OCI-LY3 (cell line): ENCODE measurements at regions not wholly inside any gene's neighbourhood (a gene's known extent, or its start where the extent isn't known, plus 50 kb on each side); places are given as distances from the start of the nearest gene placed in this dataset.

ENCODE experiments used
- H2AFZ ChIP-seq: fragments of 200-600, 300-600 bp; shearing (Covaris generic); 2 replicates; pipeline ENCODE4 v1.6.0; 2014; ENCODE audit warnings: antibody characterized with exemption, low read depth, low read length
- H3K27ac ChIP-seq: fragments of 200-600, 300-600 bp; sonication (generic); 2 replicates; pipeline ENCODE4 v1.5.1; 2014; ENCODE audit warnings: mild to moderate bottlenecking, low read length, moderate library complexity, mixed read lengths
- H3K27me3 ChIP-seq: fragments of 200-600, 300-600 bp; sonication (generic); 2 replicates; pipeline ENCODE4 v1.6.1; 2014; ENCODE audit warnings: low read depth, low read length, mixed read lengths
- H3K36me3 ChIP-seq: fragments of 200-600, 300-600 bp; sonication (generic); replicated peaks from 2 replicates; pipeline ENCODE3; 2014; ENCODE audit warnings: low read depth, low read length, mixed read lengths
- H3K4me1 ChIP-seq: fragments of 300-600, 200-600 bp; sonication (generic); 2 replicates; pipeline ENCODE4 v1.6.1; 2014; ENCODE audit warnings: low read length, mixed read lengths
- H3K4me2 ChIP-seq: fragments of 200-600, 300-600 bp; sonication (generic); 2 replicates; pipeline ENCODE4 v1.6.1; 2014; ENCODE audit warnings: low read length, mixed read lengths
- H3K4me3 ChIP-seq: fragments of 300-600, 200-600 bp; sonication (generic); 2 replicates; pipeline ENCODE4 v1.5.1; 2014; ENCODE audit warnings: antibody characterized with exemption, mild to moderate bottlenecking, low read length, moderate library complexity
- H3K79me2 ChIP-seq: fragments of 300-600, 200-600 bp; shearing (Covaris generic); 2 replicates; pipeline ENCODE4 v1.6.1; 2014; ENCODE audit warnings: mild to moderate bottlenecking, low read length, mixed read lengths
- H3K9ac ChIP-seq: fragments of 300-600, 200-600 bp; shearing (Covaris generic); 2 replicates; pipeline ENCODE4 v1.6.0; 2014; ENCODE audit warnings: mild to moderate bottlenecking, low read length, moderate library complexity
- H3K9me3 ChIP-seq: fragments of 200-600, 300-600 bp; shearing (Covaris generic); 2 replicates; pipeline ENCODE4 v1.6.1; 2014; ENCODE audit warnings: low read length, mixed read lengths; ENCODE audit not compliant: insufficient read depth
- H4K20me1 ChIP-seq: fragments of 200-600, 300-600 bp; sonication (generic); 2 replicates; pipeline ENCODE4 v1.6.1; 2016; ENCODE audit warnings: low read length, mixed read lengths; ENCODE audit not compliant: insufficient read depth
- EZH2phosphoT487 ChIP-seq: fragments of 200-600 bp; shearing (Covaris generic); IDR thresholded peaks from 2 replicates; pipeline ENCODE4 v1.6.1; 2018; ENCODE audit warnings: antibody characterized with exemption, mixed run types, low read depth
- TF ChIP-seq, protein P1 (sequence below): fragments of 200-600, 300-600 bp; sonication (generic); IDR thresholded peaks from 2 replicates; pipeline ENCODE4 v1.5.1; 2014; ENCODE audit warnings: antibody characterized with exemption, low read length, low read depth

DNA sequence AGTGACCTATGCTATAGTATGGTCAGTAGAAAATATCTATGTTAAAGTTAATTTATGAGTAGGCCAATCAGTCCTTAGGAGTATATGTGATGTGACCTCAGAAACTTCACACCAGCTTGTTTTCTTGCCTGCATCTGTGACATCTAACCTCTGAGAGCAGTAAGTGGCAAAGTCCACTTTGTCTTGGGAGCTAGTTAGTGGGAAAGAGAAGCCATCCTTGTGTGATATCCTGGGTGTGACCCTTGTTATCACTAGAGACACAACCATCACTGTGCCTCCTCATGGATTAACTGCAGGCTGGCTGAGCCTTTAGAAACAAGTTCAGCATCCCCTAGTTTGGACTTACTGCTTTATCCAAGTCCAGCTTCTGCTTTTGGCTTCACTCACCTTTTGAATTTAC lies 170.6 kb upstream of the STXBP6 start:
- Histone ChIP-seq H4K20me1 (no peaks in the 10 kb centered on the region), H3K27me3 (peaks cover 20% of the 10 kb centered on the region), H3K9me3 (no peaks in the 10 kb centered on the region), H3K27ac (no peak overlapping the region), H3K4me2 (no peak overlapping the region), H3K4me1 (no peaks in the 10 kb centered on the region), H3K9ac (no peak overlapping the region), H2AFZ (no peak overlapping the region), H3K36me3 (no peaks in the 10 kb centered on the region), H3K4me3 (no peak overlapping the region), H3K79me2 (no peaks in the 10 kb centered on the region)
- TF ChIP-seq, protein P1, sequence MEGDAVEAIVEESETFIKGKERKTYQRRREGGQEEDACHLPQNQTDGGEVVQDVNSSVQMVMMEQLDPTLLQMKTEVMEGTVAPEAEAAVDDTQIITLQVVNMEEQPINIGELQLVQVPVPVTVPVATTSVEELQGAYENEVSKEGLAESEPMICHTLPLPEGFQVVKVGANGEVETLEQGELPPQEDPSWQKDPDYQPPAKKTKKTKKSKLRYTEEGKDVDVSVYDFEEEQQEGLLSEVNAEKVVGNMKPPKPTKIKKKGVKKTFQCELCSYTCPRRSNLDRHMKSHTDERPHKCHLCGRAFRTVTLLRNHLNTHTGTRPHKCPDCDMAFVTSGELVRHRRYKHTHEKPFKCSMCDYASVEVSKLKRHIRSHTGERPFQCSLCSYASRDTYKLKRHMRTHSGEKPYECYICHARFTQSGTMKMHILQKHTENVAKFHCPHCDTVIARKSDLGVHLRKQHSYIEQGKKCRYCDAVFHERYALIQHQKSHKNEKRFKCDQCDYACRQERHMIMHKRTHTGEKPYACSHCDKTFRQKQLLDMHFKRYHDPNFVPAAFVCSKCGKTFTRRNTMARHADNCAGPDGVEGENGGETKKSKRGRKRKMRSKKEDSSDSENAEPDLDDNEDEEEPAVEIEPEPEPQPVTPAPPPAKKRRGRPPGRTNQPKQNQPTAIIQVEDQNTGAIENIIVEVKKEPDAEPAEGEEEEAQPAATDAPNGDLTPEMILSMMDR: no peak
- no peak for TF ChIP-seq EZH2phosphoT487

DNA sequence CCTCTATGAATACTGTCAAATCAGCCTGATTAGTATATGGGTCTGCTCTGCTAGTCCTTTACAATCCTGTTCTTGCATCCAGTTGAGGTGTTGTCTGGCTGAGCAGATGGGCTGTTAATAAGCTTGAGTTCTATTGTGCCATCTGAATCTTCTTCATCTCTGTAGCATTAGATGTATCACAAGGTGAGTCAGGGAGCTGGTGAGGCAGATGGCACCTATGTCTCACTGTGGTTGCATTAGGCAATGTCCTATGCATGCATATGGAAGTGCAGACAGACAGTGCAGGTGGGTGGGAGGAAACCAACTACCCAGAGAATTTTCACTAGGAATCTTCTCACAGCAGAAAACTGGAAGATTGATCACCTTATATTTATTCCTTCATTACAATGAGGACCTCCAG lies 165.7 kb upstream of the STXBP6 start:
- H4K20me1 ChIP-seq: no peaks in the 10 kb centered on the region
- H2AFZ ChIP-seq: no peak overlapping the region
- no peaks in the 10 kb centered on the region for H3K4me1 ChIP-seq
- H3K4me2 ChIP-seq: no peak overlapping the region
- no peaks in the 10 kb centered on the region for H3K79me2 ChIP-seq
- TF ChIP-seq, protein P1: no peak
- TF ChIP-seq EZH2phosphoT487: no peak
- H3K27me3 ChIP-seq: peaks cover 3% of the 10 kb centered on the region; the same call in 1 of the 2 replicates
- no peak overlapping the region for H3K9ac ChIP-seq
- H3K36me3 ChIP-seq: no peaks in the 10 kb centered on the region
- H3K4me3 ChIP-seq: no peak overlapping the region
- H3K27ac ChIP-seq: no peak overlapping the region
- no peaks in the 10 kb centered on the region for H3K9me3 ChIP-seq

DNA sequence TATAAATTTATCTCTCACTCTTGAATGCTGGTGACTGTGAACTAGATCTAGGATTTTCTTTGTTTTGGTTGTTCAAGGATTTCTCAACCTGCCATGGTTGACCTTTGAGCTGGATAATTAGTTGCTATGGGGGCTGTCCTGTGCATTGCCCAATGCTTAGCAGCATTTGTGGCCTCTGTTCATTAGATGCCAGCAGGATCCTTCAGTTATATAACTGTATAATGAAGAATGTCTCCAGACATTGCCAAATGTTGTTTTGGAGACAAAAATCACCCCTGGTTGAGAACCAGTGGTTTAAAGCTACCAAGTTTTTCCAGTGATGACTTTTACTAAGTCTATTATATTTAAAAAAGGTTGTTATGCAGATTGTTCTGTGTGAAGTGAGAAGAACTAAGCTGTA lies 147.9 kb upstream of the STXBP6 start:
- Histone ChIP-seq H3K4me1 (no peaks in the 10 kb centered on the region), H3K36me3 (no peaks in the 10 kb centered on the region), H4K20me1 (no peaks in the 10 kb centered on the region), H3K27me3 (peaks cover 15% of the 10 kb centered on the region; the same call in 1 of the 2 replicates), H2AFZ (no peak overlapping the region), H3K4me2 (no peak overlapping the region), H3K79me2 (no peaks in the 10 kb centered on the region), H3K27ac (no peak overlapping the region), H3K9me3 (no peaks in the 10 kb centered on the region), H3K9ac (no peak overlapping the region), H3K4me3 (no peak overlapping the region)
- TF ChIP-seq EZH2phosphoT487: no peak
- TF ChIP-seq, protein P1: no peak

DNA sequence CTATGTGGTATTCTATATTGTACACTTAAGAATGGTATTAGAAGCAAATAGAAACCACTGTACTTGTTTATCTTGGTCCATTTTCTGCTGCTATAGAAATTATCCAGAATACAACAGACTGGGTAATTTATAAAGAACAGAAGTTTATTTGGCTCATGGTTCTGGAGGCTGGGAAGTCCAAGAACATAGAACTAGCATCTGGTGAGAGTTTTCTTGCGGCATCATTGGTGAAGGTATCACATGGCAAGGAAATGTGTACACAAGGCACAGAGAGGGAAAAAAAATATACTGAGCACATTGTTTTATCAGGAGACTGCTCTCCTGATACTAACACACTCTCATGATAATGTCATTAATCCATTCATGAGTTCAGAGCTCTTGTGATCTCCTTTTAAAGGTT lies 130.3 kb upstream of the STXBP6 start:
- H3K27me3 ChIP-seq: no peaks in the 10 kb centered on the region
- no peak overlapping the region for H2AFZ ChIP-seq
- no peak overlapping the region for H3K4me3 ChIP-seq
- no peak overlapping the region for H3K4me2 ChIP-seq
- H3K36me3 ChIP-seq: no peaks in the 10 kb centered on the region
- H3K79me2 ChIP-seq: no peaks in the 10 kb centered on the region
- no peak overlapping the region for H3K27ac ChIP-seq
- H3K9me3 ChIP-seq: no peaks in the 10 kb centered on the region
- H4K20me1 ChIP-seq: no peaks in the 10 kb centered on the region
- H3K9ac ChIP-seq: no peak overlapping the region
- no peak for TF ChIP-seq EZH2phosphoT487
- TF ChIP-seq, protein P1: no peak
- no peaks in the 10 kb centered on the region for H3K4me1 ChIP-seq
